Activated naive CD4-positive, alpha-beta T cell (primary cell): ENCODE measurements at regions not wholly inside any gene's neighbourhood (a gene's known extent, or its start where the extent isn't known, plus 50 kb on each side); places are given as distances from the start of the nearest gene placed in this dataset.
"Not testable (repeated sequence)": the region's sequence is repeated elsewhere in the genome, so short reads cannot be mapped to it uniquely, and the experiment has no call there.

ENCODE experiments used
- DNase-seq, 4 experiments: peaks; one replicate each; lab custom pipeline; 2025; lab: John Stamatoyannopoulos, UW

DNA sequence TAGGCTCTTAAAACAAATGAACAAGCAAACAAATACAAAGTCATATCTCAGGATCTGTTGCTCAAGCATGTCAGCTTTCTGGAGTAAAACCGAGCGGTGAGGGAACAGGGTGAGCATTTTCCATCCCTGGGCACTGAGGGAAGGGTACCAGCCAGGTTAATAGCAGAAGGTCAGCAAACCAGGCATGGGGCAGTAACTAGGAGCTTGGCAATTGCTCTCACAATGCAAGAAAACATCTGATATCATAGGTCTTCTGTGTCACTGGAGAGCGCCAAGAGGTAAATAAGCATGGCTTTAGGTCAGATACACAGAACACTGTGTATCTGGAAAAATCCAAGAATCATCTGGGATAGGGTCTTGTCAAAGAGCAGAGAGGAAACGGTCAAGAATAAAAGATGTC, 521.7 kb upstream of the AUTS2 start:
- no peak for DNase-seq

DNA sequence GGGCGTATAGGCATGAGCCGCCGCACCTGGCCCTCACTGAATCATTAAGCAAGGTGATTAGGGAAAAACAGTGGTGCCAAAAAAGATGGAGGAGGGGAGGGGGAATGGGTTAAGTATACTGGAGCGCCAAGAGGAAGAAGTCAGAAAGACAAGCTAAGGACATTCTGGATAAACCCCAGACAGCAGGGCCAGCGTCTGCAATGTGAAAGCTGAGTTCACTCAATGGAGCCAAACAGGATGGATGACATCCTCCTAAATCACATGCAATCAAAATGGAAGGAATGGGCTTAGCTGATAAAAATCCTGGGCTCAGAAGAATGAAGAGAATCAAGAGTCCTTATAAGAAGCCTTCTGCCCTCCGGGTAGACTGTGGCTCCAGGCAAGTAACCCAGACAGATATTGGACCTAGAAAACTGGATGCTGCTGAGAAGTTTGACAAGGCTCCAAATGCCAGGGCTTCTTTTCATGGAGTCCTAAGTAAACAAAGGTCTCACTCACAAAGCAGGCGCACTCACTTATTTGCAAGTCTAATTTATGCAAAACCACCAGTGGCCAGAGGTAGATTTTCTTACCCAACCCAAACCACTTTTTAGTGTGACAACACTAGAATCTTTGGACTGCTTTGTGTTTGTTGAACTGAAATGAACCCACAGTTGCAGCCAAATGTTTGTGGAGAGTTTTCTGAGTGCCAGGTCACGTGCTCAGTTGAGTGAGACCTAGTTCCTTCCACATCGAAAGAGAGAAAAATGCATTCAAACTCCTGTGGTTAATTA, 519.1 kb upstream of the AUTS2 start:
- DNase-seq = no peak

DNA sequence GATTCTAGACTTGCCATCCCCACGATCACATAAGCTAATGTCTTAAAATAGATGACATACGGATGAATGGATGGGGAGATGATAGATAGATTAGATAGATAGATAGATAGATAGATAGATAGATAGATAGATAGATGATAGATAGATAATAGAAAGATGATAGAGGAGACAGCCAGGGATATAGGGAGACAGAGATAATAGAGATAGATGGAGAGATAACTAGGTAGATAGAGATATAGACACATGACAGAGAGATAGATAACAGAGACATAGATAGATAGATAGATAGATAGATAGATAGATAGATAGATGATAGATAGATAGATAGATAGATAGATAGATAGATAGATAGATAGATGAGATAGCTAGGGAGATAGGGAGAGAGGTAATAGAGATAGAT, 511.0 kb upstream of the AUTS2 start:
- not testable (repeated sequence) for DNase-seq

DNA sequence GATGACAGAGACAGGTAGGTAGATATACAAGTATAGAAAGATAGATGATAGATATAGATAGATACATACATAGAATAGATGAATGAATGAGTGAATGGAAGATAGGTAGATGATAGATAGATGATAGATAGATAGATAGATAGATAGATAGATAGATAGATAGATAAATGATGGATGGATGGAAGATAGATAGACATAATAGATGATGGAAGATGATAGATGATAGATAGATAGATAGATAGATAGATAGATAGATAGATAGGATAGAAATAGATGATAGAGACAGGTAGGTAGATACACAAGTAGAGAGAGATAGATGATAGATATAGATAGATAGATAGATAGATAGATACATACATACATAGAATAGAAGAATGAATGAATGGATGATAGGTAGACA, 510.1 kb upstream of the AUTS2 start:
- DNase-seq = no peak

DNA sequence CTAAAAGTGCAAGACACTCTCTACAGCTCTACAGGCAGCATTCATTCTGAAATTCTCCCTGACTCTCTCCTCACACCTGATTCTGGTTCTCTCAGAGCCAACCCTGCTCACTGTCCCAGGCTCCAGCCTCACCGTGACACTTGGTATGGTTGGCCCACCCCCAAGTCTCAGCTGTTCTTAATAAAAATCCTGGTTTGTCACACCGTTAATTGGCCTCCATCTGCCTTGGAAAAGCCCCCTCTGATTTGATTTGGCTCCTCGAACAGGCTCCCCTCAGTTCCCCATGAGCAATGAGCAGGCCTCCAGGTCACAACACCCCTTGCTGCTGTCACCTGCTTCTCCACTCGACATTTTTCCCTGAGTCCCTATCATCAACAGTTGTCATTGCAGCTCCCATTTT, 507.3 kb upstream of the AUTS2 start:
- no peak for DNase-seq

DNA sequence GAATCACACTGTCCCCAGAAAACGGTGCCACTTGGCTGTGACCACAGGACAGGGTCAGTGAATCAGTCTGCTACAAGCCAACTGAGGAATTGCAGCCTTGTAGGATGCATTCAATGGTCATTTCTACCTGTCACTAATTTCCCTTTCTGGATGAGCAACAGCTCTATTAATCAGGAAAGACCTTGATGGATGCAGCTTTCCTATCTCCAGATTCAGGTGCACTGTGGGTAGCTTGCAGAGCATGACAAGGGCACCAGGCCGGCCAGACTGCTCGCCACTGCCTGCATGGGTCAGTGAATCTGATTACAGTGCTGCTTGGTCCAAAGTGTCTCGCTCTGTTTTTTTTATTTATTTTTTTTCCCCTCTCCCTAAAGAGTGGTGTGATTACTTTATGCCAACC, 506.8 kb upstream of the AUTS2 start:
- no peak for DNase-seq

DNA sequence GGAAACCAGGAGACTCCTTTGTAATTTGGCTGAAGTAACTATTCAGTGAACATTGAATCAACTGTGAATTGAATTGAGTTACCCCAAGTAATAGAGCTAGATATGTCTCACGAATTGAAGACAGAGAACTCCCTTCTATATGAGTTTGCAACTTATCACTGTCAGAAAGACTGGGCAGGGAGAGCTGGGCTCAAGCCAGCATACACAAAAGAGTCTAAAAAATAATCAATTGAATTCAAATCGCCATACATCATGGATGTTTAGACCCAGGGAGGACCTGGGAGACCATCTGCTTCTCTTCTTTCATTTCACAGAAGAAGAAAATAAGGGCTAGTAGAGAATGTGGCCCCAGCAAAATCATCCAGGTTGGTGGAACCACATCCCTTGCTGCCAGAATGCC, 503.1 kb upstream of the AUTS2 start:
- DNase-seq = no peak

DNA sequence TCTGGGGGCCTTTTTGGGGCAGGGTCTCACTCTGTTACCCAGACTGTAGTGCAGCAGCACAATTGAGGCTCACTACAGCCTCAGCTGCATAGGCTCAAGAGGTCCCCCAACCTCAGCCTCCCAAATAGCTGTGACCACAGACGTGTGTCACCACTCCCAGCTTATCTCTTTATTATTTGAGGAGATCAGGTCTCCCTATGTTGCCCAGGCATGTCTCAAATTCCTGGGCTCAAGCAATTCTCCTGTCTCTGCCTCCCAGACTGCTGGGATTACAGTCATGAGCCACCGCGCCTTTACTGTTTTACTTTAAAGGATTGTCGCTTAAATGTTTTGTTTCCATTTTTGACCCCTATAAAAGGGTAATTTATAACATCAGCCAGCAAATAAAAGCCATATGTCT, 502.6 kb upstream of the AUTS2 start:
- DNase-seq = no peak

DNA sequence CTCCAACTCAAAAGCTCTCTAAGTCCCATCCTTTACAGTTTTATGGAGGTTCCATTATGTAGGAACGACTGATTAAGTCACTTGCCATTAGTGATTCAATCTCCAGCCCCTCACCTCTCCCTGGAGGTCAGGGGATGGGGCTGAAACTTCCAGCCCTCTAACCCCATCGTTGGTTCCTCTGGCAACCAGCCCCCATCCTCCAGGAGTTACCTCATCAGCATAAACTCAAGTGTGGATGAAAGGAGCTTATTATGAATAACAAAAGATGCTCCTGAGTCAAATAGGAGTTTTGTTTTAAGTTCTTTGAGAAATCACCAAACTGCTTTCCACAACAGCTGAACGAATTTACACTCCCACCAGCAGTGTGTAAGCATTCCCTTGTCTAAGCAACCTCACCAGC, 494.3 kb upstream of the AUTS2 start:
- DNase-seq = no peak

DNA sequence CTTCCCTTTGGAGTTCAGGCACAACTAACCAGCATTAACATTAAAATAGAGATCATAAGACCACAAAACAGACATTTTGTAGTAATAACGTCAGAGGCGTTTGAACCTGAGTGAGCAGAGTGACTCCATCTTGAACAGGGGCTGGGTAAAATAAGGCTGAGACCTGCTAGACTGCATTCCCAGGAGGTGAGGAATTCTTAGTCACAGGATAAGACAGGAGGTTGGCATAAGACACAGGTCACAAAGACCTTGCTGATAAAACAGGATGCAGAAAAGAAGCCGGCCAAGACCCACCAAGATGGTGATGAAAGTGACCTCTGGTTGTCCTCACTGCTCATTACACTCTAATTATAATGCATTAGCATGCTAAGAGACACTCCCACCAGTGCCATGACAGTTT, 493.2 kb upstream of the AUTS2 start:
- DNase-seq = no peak

DNA sequence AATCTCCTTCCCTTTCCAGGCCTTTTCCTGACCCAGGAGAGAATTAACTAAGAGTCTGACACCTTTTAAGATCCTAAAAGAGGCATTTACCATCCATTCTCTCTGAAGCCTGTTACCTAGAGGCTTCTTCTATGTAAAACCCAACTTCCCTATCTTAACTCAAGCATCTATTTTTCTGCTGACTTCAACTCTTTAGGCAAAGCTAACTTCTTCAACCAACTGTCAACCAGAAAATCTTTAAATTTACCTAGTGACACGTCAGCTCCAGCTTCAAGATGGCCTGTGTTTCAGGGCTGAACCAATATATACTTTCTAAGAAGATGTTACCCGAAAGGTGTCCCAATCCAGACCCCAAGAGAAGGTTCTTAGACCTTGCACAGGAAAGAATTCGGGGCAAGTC, 492.3 kb upstream of the AUTS2 start:
- DNase-seq = no peak

DNA sequence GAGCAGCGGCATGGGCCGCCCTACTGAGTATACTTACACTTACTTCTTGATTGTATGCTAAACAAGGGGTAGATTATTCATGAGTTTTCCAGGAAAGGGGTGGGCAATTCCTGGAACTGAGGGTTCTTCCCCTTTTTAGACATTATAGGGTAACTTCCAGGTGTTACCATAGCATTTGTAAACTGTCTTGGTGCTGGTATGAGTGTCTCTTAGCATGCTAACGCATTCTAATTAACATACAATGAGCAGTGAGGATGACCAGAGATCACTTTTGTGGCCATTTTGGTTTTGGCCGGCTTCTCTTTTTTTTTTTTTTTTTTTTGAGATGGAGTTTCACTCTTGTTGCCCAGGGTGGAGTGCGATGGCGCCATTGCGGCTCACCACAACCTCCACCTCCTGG, 491.8 kb upstream of the AUTS2 start:
- DNase-seq = not testable (repeated sequence)

DNA sequence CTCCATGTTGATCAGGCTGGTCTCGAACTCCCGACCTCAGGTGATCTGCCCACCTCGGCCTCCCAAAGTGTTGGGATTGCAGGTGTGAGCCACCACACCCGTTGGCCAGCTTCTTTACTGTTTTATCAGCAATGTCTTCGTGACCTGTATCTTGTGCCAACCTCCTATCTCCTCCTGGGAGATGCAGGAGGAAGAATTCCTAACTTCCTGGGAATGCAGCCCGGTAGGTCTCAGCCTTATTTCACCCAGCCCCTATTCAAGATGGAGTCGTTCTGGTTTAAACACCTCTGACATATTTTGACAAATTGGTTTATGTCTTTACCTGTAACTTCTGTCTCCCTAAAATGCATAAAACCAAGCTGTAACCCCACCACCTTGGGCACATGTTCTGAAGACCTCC, 491.3 kb upstream of the AUTS2 start:
- DNase-seq = not testable (repeated sequence)

DNA sequence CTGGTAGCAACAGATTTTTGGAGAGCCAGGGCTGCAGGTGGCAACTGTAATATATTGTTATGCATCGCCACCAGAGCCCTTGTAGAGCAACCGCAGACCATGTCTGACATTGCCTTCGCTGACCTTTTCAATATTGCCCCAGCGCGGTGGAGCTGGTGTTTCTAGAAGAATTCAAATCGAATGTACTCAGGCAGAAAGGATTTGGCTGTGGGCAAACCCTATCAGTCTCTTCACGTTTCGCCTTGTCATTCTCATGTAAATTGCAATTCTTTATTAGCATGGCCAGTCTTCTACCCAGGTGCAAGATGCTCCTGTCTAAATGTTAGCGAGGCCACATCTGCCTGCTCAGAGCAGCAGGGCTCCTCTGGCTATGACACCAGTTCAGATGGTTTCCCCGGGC, 490.2 kb upstream of the AUTS2 start:
- DNase-seq = no peak

DNA sequence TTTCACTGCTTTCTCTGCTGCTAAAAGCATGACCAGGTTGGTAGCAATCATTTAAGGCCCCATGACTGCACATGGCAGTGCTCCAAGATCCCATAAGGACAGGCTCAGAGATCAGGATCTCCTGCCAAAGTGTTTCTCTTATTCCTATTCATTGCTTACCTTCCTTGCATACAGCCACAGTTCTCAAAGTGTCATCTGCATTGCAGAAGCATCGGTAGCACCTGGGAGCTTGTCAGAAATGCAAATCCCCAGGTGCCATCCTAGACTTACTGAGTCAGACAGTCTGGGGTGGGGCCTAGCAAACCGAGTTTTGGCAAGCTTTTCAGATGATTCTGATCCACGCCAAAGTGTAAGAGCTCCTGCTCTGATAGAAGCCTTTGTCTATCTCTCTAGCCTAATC, 489.0 kb upstream of the AUTS2 start:
- no peak for DNase-seq

DNA sequence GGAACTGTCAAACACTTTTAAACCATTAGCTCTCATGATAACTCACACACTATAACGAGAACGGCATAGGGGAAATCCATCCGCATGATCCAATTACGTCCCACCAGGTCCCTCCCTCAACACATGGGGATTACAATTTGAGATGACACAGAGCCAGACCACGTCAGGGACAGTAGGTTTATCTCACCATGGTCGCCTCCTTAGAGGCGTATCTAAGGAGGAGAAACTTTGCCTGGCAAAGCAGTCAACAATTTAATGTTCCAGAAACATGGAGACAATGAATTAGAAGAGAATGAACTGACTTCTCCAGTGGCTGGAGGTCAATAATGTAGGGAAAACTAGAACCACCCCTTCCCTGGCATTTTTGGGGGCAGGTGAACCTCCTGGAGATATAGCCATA, 488.4 kb upstream of the AUTS2 start:
- no peak for DNase-seq

DNA sequence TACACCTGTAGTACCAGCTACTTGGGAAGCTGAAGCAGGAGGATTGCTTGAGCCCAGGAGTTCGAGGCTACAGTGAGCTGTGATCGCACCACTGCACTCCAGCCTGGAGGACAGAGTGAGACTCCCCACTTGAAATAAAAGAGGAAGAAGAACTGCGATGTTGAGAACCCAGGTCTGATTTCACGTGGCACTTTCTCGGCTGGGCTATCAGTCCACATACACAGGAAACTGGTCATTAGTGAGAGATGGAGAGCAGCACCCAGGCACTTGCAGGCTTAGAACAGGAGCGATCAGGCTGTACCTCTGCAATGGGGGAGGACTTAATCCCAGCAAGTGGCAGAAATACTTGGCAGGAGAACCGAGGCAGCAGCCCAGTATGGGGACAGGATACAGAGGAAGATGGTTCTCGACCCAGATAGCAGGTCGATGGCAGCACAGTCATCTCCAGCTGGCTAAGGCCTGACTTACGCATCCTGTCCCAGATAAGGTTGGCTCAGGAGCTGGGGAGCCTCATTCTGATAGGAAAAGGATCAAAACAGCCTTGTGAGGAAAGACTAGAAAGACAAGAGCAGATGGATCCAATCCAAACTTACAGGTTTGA, 487.7 kb upstream of the AUTS2 start:
- DNase-seq = no peak

DNA sequence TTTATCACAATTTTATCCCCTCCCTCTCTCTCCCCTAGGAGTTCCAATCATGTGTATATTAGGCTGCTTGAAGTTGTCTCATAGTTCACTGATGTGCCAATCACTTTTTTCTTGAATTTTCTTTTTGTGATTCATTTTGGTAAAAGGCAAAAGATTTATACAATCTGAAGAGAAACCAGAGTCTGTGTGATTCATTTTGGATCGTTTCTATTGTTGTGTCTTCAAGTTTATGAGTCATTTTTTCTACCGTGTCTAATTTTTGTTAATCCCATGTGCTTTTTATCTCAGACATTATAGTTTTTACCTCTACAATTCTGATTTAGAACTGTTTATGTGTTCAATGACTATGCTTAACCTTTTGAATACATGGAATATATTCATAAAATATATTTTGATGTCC, 483.9 kb upstream of the AUTS2 start:
- DNase-seq = no peak

DNA sequence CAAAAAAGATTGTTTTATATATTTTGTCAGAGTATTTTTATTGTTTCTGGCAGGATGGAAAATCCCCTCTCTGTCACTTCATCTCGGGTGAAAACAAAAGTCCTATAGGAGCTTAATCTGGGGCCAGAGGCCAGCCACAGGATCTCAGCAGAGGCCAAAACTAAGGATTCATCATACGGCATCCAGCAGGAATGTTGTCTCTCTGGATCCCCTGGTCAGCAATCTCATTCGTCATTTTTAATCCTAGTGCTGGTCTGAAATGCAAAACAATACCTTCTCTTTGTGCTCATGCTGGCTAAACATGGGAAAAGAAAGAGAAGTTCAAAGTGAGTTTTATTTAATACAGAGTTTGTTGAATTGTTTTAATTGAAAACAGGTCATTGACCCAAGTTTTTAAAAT, 482.5 kb upstream of the AUTS2 start:
- no peak for DNase-seq

DNA sequence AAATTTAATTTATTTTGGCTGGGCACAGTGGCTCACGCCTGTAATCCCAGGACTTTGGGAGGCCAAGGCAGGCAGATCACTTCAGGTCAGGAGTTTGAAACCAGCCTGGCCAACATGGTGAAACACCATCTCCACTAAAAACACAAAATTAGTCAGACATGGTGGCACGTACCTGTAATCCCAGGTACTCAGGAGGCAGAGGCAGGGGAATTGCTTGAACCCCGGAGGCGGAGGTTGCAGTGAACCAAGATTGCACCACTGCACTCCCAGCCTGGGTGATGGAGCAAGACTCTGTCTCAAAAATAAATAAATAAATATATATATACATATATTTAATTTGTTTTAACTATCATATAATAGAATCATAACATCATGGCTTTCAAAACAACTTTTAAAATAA, 482.1 kb upstream of the AUTS2 start:
- DNase-seq = not testable (repeated sequence)

DNA sequence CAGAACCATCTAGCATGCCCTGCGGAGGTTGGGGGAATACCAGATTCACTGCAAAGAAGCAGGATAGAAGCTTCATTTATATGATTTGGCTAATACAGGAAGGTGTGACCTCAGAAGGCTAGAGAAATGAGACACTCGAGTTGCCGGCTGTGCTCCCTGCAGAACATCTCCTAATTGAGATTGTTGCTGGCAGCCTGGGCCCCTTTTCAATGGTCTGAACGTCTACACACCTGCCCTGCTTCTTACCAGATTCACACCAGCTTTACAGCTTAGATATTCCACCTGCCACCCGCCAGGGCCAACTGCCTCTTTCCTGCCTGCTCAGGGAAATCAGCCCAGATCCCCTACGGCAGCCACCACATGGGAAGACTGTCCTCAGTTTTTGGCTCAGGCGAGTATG, 475.3 kb upstream of the AUTS2 start:
- no peak for DNase-seq

DNA sequence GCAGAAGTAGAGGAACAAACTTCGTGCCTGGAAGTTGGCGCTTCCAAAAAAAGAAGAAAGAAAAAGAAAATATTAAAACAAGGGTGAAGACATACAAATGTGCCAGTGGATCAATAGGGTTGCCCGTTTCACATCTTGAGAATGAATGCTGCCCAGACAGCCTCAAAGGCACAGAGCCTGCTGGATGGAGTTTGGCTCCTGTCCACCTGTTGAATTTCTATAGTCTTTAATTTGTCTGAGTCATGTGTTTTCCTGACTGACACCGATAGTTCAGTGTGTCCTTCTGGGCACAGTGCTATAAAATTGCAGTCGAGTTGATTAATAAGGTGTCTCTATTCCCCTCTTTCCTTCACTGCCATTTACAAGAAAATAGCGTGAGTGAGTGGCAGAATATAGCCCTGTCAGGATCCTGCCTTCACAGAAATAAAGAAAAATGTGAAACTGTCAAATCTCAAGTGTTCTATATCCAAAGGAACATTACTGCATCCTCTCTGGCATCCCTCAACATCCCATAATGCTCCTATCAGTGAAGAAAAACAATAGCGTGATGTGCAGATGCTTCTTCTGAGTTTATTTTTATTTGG, 471.3 kb upstream of the AUTS2 start:
- no peak for DNase-seq

DNA sequence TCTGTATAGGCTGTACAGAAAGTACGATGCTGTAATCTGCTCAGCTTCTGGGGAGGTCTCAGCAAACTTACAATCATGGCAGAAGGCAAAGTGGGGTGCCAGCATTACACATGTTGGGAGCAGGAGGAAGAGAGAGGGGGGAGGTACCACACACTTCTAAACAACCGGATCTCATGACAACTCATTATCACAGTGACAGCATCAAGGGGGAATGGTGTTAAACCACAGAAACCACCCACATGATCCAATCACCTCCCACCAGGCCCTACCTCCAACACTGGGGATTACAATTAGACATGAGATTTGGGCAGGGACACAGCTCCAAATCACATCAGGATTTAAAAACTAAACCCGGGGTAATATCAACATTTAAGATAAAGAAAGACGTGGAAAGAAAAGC, 468.8 kb upstream of the AUTS2 start:
- DNase-seq = no peak

DNA sequence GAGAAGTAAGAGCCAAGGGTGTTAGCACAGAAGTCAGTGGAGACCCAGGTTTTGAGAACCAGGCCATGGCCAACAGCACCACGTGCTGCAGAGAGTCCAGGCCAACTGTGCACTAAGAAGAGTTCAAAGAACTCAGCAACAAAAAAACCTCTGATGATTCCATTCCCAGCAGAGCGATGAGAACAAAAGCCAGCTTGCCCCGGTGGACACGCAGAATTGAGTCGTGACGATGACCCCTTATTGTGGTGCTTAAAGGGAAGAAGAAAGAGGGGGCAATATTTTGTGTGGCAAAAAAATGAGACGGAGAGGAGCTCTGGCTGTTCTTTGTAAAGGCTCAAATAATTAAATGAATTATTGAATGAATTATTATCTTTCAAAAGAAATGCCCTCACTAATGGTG, 468.3 kb upstream of the AUTS2 start:
- no peak for DNase-seq
